ENCODE measurements at regions not wholly inside any gene's neighbourhood (a gene's known extent, or its start where the extent isn't known, plus 50 kb on each side); places are given as distances from the start of the nearest gene placed in this dataset.
"Not testable (repeated sequence)": the region's sequence is repeated elsewhere in the genome, so short reads cannot be mapped to it uniquely, and the experiment has no call there.

GRCh38 chrX:149420566-149420965 is 84.5 kb downstream of the IDS start:
- DNase-seq, result not testable (repeated sequence)

GRCh38 chrX:149398027-149398426 is 107.1 kb downstream of the IDS start:
- DNase-seq, result no peak

DNA sequence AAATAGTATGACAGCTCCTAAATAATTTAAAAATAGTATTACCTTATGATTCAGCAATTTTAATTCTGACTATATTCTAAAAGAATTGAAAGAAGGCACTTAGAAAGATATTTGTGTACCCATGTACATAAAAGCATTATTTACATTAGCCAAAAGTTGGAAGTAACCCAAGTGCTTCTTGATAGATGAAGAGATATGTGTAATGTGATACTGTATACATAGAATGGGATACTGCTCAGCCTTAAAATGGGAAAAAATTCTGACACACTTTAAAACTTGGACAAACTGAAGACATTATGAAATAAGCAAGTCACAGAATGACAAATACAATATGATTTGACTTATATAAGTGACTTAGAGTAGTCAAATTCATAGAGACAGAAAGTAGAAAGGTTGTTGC is 112.2 kb downstream of the IDS start:
- DNase-seq, result no peak

GRCh38 chrX:149383852-149384251 is 121.3 kb downstream of the IDS start:
- no peak for DNase-seq

DNA sequence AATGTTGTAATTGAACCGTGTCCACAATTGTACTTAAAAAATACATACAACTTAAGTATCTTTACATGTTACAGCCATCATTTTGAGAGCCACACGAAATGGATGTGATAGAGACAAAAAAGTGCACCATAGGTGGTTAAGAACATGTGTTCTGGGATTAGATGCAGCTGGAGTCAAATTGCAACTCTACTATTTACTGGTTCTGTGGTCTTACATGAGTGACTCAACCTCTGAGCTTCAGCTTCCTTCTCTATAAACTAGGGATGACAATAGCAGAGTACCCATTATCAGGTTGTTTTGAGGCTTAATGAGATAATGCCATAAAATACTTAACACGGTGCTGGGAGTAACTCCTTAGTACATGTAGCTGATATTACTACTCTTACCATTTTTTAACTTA is 130.4 kb downstream of the IDS start:
- no peak for DNase-seq

DNA sequence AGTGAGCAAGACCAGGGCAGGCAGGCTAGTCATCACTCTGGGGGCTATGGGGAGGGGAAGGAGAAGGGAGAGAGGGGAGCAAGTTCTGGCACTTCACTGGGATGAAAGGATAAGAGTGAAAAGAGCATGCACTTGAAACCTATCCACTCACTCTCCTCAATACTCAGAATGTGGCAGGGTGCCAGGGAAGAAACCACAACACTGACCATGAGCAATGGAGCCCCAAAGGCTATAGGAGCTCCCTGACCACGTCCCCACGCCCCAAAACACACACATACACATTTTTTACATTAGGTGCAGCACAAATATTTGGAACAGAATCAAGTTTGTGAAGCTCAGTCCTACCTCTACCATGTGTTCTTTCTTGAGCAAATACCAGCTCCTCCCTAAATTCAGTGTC is 132.2 kb downstream of the IDS start:
- no peak for DNase-seq

GRCh38 chrX:149371986-149372385 is 133.1 kb downstream of the IDS start:
- DNase-seq, result no peak

GRCh38 chrX:149370097-149370496 is 135.0 kb downstream of the IDS start:
- DNase-seq, result no peak

GRCh38 chrX:149365552-149365951 is 139.6 kb downstream of the IDS start:
- no peak for DNase-seq

- no peak for DNase-seq
These were observed 140.0 kb downstream of the IDS start for GRCh38 chrX:149365061-149365460.

DNA sequence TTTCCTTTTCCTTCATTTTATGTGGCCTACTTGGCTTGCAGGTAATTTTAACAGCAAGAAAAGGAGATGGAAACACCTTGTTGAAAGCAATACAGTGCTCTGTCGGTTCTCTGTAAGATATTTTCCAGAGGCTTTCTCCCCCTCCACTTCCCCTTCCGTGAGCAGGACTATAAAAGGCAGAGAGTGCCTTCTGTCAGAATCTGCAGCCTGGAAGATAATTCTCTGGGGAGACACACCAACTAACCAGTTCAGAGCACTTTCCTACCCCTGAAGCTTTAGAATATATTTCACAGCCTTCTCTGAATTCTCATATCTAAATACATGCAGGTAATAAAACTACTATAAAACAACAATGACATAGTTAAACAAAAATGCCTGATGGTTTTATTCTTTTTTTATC is 141.1 kb downstream of the IDS start:
- DNase-seq, result no peak

DNA sequence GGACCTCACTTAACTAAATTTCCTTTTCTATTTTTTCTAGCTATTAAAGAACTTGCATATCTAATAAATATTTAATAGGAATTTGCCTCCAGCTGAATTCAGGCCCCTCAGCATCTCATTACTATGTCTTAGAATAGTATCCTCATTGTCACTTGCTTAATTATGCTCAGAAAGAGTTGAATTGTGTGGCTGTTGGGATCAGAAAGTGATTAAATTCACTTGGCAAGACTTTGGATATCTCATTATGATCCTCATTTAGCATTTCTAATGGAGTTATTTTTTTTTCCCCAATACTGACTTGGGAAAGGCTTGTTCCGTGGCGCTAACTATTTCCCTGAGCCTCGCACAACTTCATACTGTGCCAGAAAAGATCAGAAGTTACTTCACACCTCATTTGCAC is 158.8 kb downstream of the IDS start:
- DNase-seq, result no peak

DNA sequence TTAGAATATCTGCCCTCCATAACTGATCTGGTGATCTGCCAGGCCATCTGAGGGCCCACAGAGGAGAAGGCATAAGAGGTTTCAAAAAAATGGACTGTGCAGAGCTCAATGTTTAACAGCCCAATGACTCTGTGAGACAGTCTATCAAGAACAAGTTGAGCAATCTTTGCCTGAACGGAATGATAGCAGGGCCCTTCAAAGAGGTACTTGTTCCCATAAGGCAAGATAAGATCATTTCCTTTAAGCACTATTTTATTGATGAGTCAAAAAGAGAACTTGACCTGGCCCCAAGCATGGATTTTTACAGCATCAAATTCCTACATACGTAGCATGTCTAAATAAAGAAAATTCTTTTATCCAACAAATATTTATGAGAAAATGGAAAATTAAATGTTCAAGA is 182.8 kb downstream of the IDS start:
- no peak for DNase-seq

DNA sequence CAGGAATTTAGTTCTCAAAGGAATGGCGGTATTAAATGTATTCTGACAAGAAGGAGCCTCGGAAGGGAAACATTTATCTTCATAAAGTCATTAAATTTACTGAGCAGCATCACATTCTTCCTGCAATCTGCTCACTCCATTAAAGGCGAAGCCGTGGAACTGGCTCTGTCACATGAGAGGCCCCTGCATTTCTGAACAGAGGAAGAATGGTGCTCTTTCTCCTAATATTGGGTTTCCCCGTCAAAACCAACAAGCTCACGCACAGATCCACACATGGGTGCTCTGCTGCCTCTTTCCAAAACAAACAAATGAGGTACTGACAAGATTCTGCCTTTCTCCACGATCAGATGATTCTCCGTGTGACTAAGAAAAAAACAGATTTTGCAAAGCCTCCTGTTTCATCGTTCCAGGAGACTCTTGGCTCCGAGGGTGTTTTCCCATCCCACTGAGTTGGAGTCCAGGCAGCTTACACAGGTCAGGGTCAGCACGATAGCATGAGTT is 191.2 kb downstream of the IDS start:
- no peak for DNase-seq

DNA sequence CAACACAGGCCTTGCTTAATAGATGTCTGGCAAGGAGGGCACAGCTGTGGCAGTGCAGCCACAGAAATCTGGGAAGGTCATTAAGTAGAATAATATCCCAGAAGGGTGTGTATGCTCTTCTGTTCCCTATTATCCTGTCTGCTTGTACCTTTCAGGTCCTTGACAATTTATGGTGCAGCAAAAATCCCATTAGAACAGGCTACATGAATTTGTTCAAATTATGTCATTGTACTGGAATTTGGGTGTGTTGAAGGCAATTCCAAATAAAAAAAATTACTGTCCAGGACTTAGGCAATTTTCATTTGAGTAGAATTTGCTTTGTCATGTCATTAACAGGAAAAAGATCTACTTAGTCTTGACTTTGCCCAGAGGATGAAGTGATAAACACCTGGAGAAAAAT is 192.1 kb downstream of the IDS start:
- DNase-seq, result no peak

DNA sequence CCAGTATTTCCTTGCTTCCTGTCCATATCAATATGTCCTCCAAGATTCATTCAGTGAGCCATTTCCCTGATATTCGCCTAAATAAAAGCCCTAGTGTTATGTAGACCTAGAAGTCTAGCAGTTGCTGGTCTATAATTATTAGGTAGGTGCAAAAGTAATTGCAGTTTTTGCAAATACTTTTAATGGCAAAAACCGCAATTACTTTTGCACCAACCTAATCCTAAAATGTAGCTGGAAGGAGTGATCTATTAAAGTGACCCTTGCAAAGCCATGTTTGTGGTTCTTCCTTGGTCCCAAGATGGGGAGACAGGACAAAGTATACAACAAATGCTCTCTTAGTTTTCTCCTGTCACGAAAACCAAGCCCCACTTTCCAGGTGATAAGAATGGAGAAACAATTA is 193.0 kb downstream of the IDS start:
- DNase-seq, result no peak

DNA sequence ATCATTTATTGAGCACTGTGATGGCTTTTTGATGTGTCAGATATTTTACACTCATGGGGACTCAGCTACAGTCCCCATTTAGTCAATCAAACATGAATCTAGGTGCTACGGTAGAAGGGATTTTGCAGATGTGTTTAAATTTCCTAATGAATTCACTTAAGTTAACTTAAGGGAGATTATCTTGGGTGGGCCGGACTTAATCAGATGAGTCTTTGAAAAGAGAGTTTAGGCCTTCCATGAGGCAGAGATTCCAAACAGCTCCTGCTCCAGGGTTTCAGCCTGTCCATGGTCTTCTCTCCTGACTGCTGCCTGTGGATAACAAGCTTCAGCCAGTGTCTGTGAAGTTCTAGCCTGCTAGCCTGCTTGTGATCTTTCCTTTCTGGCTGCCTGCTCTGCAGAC is 202.4 kb downstream of the IDS start:
- DNase-seq, result no peak

GRCh38 chrX:149298111-149298510 is 207.0 kb downstream of the IDS start:
- no peak for DNase-seq

DNA sequence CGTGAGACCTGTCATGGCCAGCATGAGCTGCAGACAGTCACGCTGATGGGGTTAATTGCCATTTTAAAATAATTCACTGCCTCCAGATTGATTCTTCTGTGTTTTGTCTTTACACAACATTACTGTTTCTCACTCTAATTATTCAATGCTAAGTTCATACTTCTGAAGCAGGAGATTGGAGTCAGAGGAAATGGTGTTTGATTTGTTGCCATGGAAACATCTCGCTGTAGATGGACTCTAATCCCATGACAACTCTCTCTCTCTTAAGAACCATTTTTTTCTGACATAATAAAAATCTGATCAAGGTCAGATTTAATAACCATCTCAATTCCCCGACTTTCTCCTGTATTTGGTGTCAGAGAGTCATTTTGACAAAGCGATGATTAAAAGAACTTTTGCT is 209.0 kb downstream of the IDS start:
- DNase-seq, result no peak

- peak; percentile 6 for DNase-seq
These were observed 218.2 kb downstream of the IDS start for GRCh38 chrX:149286940-149287349.

GRCh38 chrX:149284616-149285015 is 220.5 kb downstream of the IDS start:
- DNase-seq, result no peak

GRCh38 chrX:149283853-149284252 is 221.3 kb downstream of the IDS start:
- DNase-seq, result no peak

DNA sequence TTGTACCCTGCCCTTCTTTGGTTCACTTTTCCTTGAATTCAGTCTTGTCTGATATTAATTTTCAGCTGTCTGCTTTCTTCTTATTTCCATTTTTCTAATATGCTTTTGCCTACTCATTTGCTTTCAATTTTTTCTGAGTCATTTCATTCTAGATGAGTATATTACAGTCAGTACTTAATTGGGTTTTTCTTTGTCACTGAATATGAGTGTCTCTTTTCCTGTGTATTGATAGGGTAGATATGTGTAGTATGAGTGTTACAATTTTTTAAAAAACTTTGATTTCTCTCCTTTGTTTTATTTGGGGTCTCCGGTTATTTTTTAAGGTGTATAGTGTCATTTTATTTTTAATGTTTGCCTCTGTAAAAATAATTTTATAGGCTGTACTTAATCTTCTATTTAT is 222.2 kb downstream of the IDS start:
- no peak for DNase-seq

DNA sequence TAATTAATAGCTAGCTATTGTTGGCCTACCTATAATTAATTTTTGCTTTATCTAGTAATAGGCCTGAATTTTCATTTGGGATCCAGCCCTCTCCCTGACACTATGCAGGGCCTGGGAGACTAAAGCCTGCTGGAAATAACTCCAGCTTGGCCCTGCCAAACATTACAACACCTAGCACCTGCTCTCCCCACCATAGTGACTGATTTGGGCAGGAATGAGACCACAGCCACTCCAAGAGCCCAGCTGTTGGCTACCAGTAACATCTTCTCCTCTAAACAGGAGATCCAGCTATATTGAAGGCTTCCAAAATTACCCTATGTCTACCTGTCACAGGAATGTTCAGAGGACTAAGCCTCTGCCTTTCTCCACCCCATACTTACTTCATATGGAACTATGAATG is 225.1 kb downstream of the IDS start:
- no peak for DNase-seq

- DNase-seq, result no peak
These were observed 229.3 kb downstream of the IDS start for GRCh38 chrX:149275836-149276235.

GRCh38 chrX:149274516-149275105 is 230.5 kb downstream of the IDS start:
- DNase-seq, result no peak

Measured in HCEC 1CT (cell line).